ENCODE measurements at regions not wholly inside any gene's neighbourhood (a gene's known extent, or its start where the extent isn't known, plus 50 kb on each side); places are given as distances from the start of the nearest gene placed in this dataset.

DNA sequence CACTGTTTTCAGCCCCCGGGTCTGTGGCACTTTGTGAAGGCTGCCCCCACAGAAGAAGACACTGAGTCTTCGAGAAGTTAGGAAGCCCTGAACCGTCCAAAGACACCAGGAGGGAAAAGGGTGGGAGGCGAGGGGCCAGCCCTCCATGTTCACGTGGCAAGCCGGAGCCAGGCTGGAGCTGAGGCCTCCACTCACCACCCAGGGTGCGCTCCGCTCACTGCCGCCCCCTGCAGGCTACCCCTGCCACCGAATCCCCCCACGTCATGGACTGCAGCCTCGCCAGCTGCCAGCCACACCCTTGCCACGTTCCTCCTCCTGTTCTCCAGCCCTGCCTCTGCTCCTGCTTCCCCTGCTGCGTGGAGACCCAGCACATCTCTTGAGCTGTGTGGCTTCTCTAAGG, 59.0 kb upstream of the EN2 start:
- peaks cover 37% of the 10 kb centered on the region for H3K27me3 Mint-ChIP-seq (ENCODE audit: low read depth)
- no peaks in the 10 kb centered on the region for H3K9me3 Mint-ChIP-seq
- H3K36me3 Mint-ChIP-seq (ENCODE audit: insufficient read depth): no peaks in the 10 kb centered on the region
- no peaks in the 10 kb centered on the region for H3K4me1 Mint-ChIP-seq (ENCODE audit: low read depth)
- no peak overlapping the region for H3K4me3 Mint-ChIP-seq
- no peak for ATAC-seq
- no peak for DNase-seq

DNA sequence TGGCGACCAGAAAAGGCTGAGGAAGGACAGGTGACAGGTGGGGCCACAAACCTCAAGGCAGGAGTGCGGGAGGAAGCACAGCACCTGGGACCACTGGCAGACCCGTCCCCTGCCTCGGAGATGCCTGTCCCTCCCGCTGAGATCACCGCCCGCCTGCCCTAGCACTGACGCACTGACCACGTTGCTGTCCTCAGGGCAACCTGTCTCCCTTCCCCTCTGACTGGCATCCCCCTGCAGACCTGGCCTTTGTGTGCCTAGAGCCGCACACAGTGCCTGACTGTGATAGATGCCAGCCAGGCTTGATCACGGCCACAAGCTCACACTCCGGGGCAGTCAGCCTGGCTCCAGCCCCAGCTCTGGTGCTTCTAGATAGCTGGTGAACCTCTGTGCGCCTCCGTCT, 58.4 kb upstream of the EN2 start:
- Mint-ChIP-seq H3K9me3 (no peaks in the 10 kb centered on the region), H3K36me3 (ENCODE audit: insufficient read depth) (no peaks in the 10 kb centered on the region)
- no peak for DNase-seq

DNA sequence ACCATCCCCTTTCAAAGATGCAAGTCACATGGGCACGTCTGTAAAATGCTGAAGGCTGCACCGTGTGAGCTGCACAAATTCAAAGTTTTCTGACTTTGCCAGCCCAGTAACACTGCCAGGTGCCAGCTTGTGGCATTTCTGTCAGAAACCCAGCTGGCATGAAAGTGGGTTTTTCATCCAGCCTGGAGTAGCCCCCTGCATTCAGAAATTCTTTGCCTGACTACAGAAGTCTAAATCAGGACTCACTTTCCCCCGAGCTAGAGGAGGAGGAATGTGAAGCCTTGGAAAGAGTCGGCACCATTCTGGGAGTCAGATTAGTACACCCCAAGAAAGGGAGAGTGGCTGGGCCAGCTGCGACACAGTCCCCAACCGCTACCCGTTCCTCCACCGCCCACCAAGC, 56.7 kb upstream of the EN2 start:
- H3K27me3 Mint-ChIP-seq (ENCODE audit: low read depth): peaks cover 40% of the 10 kb centered on the region

More for the DNA sequence above, 58.4 kb upstream of the EN2 start:
- Mint-ChIP-seq H3K4me3 (no peak overlapping the region), H3K4me1 (ENCODE audit: low read depth) (no peaks in the 10 kb centered on the region), H3K27me3 (ENCODE audit: low read depth) (peaks cover 37% of the 10 kb centered on the region)
- ATAC-seq: no peak

DNA sequence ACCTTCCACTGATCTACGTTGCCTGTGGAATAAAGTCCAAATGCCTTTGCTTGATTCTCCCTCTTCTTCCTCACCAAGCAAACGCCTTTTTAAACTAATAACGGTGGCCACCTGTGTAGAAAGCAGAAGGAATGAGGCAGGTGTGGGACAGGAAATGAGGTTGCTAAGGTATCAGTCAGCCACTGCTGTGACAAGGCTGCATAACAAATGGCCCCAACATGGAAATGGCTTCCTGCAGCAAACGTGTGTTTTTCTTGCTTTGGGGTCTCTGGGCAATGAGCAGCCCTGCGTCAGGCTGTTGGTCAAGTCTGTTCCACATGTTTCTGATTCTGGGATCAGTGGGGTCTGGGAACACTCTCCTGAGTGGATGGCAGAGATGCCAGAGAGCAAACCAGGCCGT, 56.0 kb upstream of the EN2 start:
- no peak for DNase-seq
- ATAC-seq: no peak
- Mint-ChIP-seq H3K4me1 (ENCODE audit: low read depth) (peaks cover 3% of the 10 kb centered on the region), H3K4me3 (no peak overlapping the region), H3K9me3 (no peaks in the 10 kb centered on the region), H3K36me3 (ENCODE audit: insufficient read depth) (no peaks in the 10 kb centered on the region), H3K27me3 (ENCODE audit: low read depth) (peaks cover 45% of the 10 kb centered on the region)

More for the DNA sequence above, 56.7 kb upstream of the EN2 start:
- Mint-ChIP-seq H3K4me3 (no peak overlapping the region), H3K9me3 (no peaks in the 10 kb centered on the region), H3K36me3 (ENCODE audit: insufficient read depth) (no peaks in the 10 kb centered on the region), H3K4me1 (ENCODE audit: low read depth) (peaks cover 2% of the 10 kb centered on the region)
- DNase-seq (no peak), ATAC-seq (no peak)

DNA sequence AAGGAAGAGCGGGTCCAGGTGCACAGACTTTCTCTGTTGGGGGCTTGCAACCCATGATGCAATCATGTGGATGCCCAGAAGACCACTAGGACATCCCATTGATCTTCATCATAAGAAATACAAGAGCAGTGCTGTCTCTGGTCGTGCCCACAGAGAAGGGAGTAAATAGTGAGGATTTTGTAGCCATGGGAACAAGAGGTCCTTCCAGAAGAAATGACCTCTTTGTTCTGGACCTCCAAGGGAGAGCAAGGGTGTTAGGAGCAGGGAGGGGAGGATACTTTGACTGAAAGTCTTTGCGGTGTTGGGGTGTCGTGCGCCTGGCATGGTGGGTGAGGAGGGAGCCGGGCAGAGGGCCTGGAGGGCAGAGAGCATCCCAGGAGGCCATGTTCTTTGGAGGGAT, 55.0 kb upstream of the EN2 start:
- H3K9me3 Mint-ChIP-seq: no peaks in the 10 kb centered on the region
- DNase-seq (no peak), ATAC-seq (no peak)
- H3K27me3 Mint-ChIP-seq (ENCODE audit: low read depth): peaks cover 45% of the 10 kb centered on the region
- H3K4me1 Mint-ChIP-seq (ENCODE audit: low read depth): peaks cover 3% of the 10 kb centered on the region
- H3K4me3 Mint-ChIP-seq: no peak overlapping the region
- H3K36me3 Mint-ChIP-seq (ENCODE audit: insufficient read depth): no peaks in the 10 kb centered on the region

DNA sequence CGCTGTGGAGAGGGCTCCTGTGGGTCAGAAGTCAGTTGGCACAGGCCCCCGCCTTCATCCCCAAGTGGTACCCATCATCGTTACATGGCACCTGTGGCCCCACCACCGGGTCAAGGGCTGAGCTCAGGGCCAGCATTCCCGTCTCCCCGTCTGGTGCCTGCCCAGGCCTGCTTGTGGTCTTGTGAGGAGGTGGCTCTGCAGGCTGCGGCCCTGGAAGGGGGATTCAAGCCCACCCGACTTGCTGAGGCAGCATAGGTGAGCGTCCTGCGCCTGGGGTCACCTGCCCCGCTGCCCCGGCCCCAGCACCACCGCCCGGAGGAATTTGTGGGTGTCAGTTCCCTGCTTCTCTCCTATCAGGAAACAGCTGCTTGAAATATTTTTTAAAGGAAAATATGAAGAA, 53.0 kb upstream of the EN2 start:
- no peaks in the 10 kb centered on the region for H3K9me3 Mint-ChIP-seq
- ATAC-seq: no peak
- no peaks in the 10 kb centered on the region for H3K36me3 Mint-ChIP-seq (ENCODE audit: insufficient read depth)
- no peak for DNase-seq
- no peak overlapping the region for H3K4me3 Mint-ChIP-seq
- peaks cover 44% of the 10 kb centered on the region for H3K27me3 Mint-ChIP-seq (ENCODE audit: low read depth)
- H3K4me1 Mint-ChIP-seq (ENCODE audit: low read depth): peaks cover 5% of the 10 kb centered on the region

DNA sequence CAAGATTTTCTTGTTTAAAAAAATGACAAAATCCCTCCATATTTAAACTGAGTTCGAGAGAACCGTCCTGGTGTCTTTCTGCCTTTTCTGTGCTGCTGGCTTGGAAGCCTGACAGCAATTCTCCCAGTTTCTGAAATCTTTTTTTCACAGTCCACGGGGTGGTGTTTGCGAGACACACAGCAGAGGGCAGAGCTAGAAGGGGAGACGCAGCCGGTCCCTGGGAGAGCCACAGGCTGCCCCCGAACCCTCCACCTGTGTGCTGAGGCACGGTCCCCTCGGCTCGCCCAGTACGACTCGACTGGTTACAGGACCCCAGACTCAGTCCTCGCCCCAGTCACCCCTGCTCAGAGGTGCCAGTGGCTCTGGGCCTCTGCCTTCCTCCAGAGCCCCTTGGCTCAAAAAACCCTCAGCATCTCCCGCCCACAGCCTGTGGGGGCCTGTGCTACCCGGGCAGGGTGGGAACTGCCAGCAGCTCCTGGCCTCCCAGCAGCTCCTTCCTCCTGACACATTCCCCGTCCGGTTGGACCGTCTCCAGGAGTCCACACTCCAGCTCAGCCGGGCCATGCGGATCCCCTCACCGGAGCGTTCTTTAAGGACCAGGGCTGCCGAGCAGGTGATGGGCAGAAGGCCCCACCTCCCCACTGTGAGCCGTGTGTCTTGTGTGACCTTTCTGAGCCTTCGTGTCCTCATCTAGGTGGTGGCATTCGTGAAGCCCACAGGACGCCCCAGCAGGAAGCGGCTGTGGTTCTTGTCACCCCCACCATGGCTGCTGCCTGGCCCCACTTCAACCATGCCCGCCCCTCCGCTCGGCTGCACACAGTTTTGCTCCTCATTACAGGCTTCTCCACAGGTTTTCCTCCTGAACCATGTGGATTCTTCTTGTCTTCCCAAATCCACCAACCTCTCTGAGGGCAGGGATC, 52.3 kb upstream of the EN2 start:
- H3K27me3 Mint-ChIP-seq (ENCODE audit: low read depth): peaks cover 45% of the 10 kb centered on the region
- no peaks in the 10 kb centered on the region for H3K36me3 Mint-ChIP-seq (ENCODE audit: insufficient read depth)
- no peaks in the 10 kb centered on the region for H3K9me3 Mint-ChIP-seq
- ATAC-seq: no peak
- DNase-seq: no peak
- H3K4me3 Mint-ChIP-seq: no peak overlapping the region
- peaks cover 5% of the 10 kb centered on the region for H3K4me1 Mint-ChIP-seq (ENCODE audit: low read depth)

DNA sequence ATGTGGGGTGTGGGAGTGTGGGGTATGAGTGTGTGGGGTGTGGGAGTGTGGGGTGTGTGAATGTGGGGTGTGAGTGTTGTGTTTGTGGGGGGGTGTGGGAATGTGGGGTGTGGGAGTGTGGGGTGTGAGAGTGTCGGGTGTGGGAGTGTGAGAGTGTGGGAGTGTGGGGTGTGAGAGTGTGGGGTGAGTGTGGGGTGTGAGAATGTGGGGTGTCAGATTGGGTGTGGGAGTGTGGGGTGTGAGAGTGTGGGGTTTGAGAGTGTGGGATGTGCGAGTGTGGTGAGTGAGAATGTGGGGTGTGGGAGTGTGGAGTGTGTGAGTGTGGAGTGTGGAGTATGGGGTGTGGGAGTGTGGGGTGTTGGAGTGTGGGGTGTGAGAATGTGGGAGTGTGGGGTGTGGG, 50.1 kb upstream of the EN2 start:
- ATAC-seq (no peak), DNase-seq (no peak)
- Mint-ChIP-seq H3K27me3 (ENCODE audit: low read depth) (peaks cover 53% of the 10 kb centered on the region), H3K4me1 (ENCODE audit: low read depth) (peaks cover 7% of the 10 kb centered on the region), H3K9me3 (no peaks in the 10 kb centered on the region), H3K36me3 (ENCODE audit: insufficient read depth) (no peaks in the 10 kb centered on the region), H3K4me3 (no peak overlapping the region)

Measured in activated T-cell treated with anti-CD3 and anti-CD28 coated beads, Interleukin-2, amount 50 U/mL, for 4 hours (primary cell).